Activated naive CD4-positive, alpha-beta T cell treated with anti-CD3 and anti-CD28 coated beads for 36 hours (primary cell): ENCODE measurements at regions not wholly inside any gene's neighbourhood (a gene's known extent, or its start where the extent isn't known, plus 50 kb on each side); places are given as distances from the start of the nearest gene placed in this dataset.
"Not testable (repeated sequence)": the region's sequence is repeated elsewhere in the genome, so short reads cannot be mapped to it uniquely, and the experiment has no call there.

Experiments
- CTCF ChIA-PET: fragments of 350-600 bp; sonication (Branson Sonifier 250); formaldehyde crosslinking; loops from one replicate; lab custom pipeline; 2021; ENCODE audit warnings: antibody characterized with exemption; lab: Charles Lee
- DNase-seq: peaks from one replicate; pipeline ENCODE4 v3.0.0-alpha.2; 2020
- H3K27ac Mint-ChIP-seq: one replicate; pipeline ENCODE4 v1.8.0; 2021; ENCODE audit warnings: mild to moderate bottlenecking, mixed read lengths
- H3K27me3 Mint-ChIP-seq: one replicate; pipeline ENCODE4 v1.8.0; 2021; ENCODE audit warnings: low read depth, mixed read lengths
- H3K36me3 Mint-ChIP-seq: one replicate; pipeline ENCODE4 v1.8.0; 2021; ENCODE audit warnings: low read depth, mixed read lengths
- H3K4me1 Mint-ChIP-seq: one replicate; pipeline ENCODE4 v1.8.0; 2021; ENCODE audit warnings: low read depth, mixed read lengths
- H3K4me3 Mint-ChIP-seq: one replicate; pipeline ENCODE4 v1.8.0; 2021; ENCODE audit warnings: mild to moderate bottlenecking, moderate library complexity, mixed read lengths
- H3K9me3 Mint-ChIP-seq: one replicate; pipeline ENCODE4 v1.8.0; 2021; ENCODE audit warnings: mixed read lengths
- intact Hi-C: fragments of 100-400 bp; cut with micrococcal nuclease; formaldehyde crosslinking; loops from one replicate; pipeline ENCODE4 v1.15.1; 2023

- Mint-ChIP-seq H3K4me3 (no peak overlapping the region), H3K27me3 (peaks cover 11% of the 10 kb centered on the region), H3K27ac (no peak overlapping the region), H3K4me1 (no peaks in the 10 kb centered on the region), H3K36me3 (no peaks in the 10 kb centered on the region), H3K9me3 (no peaks in the 10 kb centered on the region)
- intact Hi-C loops: no loop called here
- CTCF ChIA-PET: no interaction called here
- no peak for DNase-seq
These were observed 104.1 kb upstream of the LSM6 start for GRCh38 chr4:146071390-146071789.

GRCh38 chr4:146063143-146063542 is 112.4 kb upstream of the LSM6 start:
- H3K27me3 Mint-ChIP-seq: peaks cover 16% of the 10 kb centered on the region
- DNase-seq: no peak
- no peaks in the 10 kb centered on the region for H3K9me3 Mint-ChIP-seq
- no peaks in the 10 kb centered on the region for H3K36me3 Mint-ChIP-seq
- intact Hi-C loops: no loop called here
- H3K27ac Mint-ChIP-seq: no peak overlapping the region
- CTCF ChIA-PET: no interaction called here
- H3K4me1 Mint-ChIP-seq: no peaks in the 10 kb centered on the region
- H3K4me3 Mint-ChIP-seq: no peak overlapping the region

- CTCF ChIA-PET: no interaction called here
- Mint-ChIP-seq H3K4me3 (no peak overlapping the region), H3K4me1 (no peaks in the 10 kb centered on the region), H3K36me3 (no peaks in the 10 kb centered on the region), H3K9me3 (no peaks in the 10 kb centered on the region), H3K27ac (no peak overlapping the region), H3K27me3 (peaks cover 16% of the 10 kb centered on the region)
- intact Hi-C loops: no loop called here
- DNase-seq: no peak
These were observed 113.2 kb upstream of the LSM6 start for GRCh38 chr4:146062340-146062739.

- Mint-ChIP-seq H3K27ac (no peak overlapping the region), H3K36me3 (no peaks in the 10 kb centered on the region), H3K27me3 (peaks cover 16% of the 10 kb centered on the region), H3K9me3 (no peaks in the 10 kb centered on the region), H3K4me3 (no peak overlapping the region), H3K4me1 (no peaks in the 10 kb centered on the region)
- intact Hi-C loops: no loop called here
- CTCF ChIA-PET: no interaction called here
- no peak for DNase-seq
These were observed 113.7 kb upstream of the LSM6 start for GRCh38 chr4:146061610-146062334.

GRCh38 chr4:146059865-146060264 is 115.7 kb upstream of the LSM6 start:
- CTCF ChIA-PET: interaction anchor here (0.6 kb wide), 1 partner anchor 503 kb away, joined by 3 read pairs; no protein-coding TSS in a partner anchor
- H3K4me3 Mint-ChIP-seq: no peak overlapping the region
- DNase-seq: peak; percentile 7
- no peaks in the 10 kb centered on the region for H3K36me3 Mint-ChIP-seq
- H3K9me3 Mint-ChIP-seq: no peaks in the 10 kb centered on the region
- H3K4me1 Mint-ChIP-seq: no peaks in the 10 kb centered on the region
- no peak overlapping the region for H3K27ac Mint-ChIP-seq
- intact Hi-C loops: no loop called here
- H3K27me3 Mint-ChIP-seq: peaks cover 22% of the 10 kb centered on the region

GRCh38 chr4:146059151-146059550 is 116.4 kb upstream of the LSM6 start:
- no peaks in the 10 kb centered on the region for H3K4me1 Mint-ChIP-seq
- H3K9me3 Mint-ChIP-seq: no peaks in the 10 kb centered on the region
- no peak for DNase-seq
- intact Hi-C loops: no loop called here
- no peaks in the 10 kb centered on the region for H3K36me3 Mint-ChIP-seq
- no peak overlapping the region for H3K27ac Mint-ChIP-seq
- peaks cover 18% of the 10 kb centered on the region for H3K27me3 Mint-ChIP-seq
- CTCF ChIA-PET: interaction anchor here (0.6 kb wide), 1 partner anchor 502 kb away, joined by 3 read pairs; no protein-coding TSS in a partner anchor
- no peak overlapping the region for H3K4me3 Mint-ChIP-seq

- intact Hi-C loops: no loop called here
- CTCF ChIA-PET: no interaction called here
- Mint-ChIP-seq H3K4me1 (no peaks in the 10 kb centered on the region), H3K36me3 (no peaks in the 10 kb centered on the region), H3K4me3 (no peak overlapping the region), H3K27ac (no peak overlapping the region), H3K9me3 (no peaks in the 10 kb centered on the region), H3K27me3 (peaks cover 17% of the 10 kb centered on the region)
- DNase-seq: no peak
These were observed 117.0 kb upstream of the LSM6 start for GRCh38 chr4:146058531-146058930.

GRCh38 chr4:146054676-146055075 is 116.1 kb upstream of the ZNF827 start:
- Mint-ChIP-seq H3K4me3 (no peak overlapping the region), H3K9me3 (no peaks in the 10 kb centered on the region), H3K4me1 (no peaks in the 10 kb centered on the region), H3K27ac (no peak overlapping the region), H3K36me3 (no peaks in the 10 kb centered on the region), H3K27me3 (peaks cover 6% of the 10 kb centered on the region)
- intact Hi-C loops: no loop called here
- CTCF ChIA-PET: no interaction called here
- DNase-seq: no peak

- H3K4me1 Mint-ChIP-seq: no peaks in the 10 kb centered on the region
- peaks cover 6% of the 10 kb centered on the region for H3K27me3 Mint-ChIP-seq
- H3K36me3 Mint-ChIP-seq: no peaks in the 10 kb centered on the region
- no peak overlapping the region for H3K27ac Mint-ChIP-seq
- no peak overlapping the region for H3K4me3 Mint-ChIP-seq
- no peak for DNase-seq
- CTCF ChIA-PET: no interaction called here
- intact Hi-C loops: no loop called here
- H3K9me3 Mint-ChIP-seq: no peaks in the 10 kb centered on the region
These were observed 115.3 kb upstream of the ZNF827 start for GRCh38 chr4:146053891-146054290.

- H3K27me3 Mint-ChIP-seq: peaks cover 12% of the 10 kb centered on the region
- H3K9me3 Mint-ChIP-seq: no peaks in the 10 kb centered on the region
- no peak overlapping the region for H3K27ac Mint-ChIP-seq
- intact Hi-C loops: no loop called here
- H3K36me3 Mint-ChIP-seq: no peaks in the 10 kb centered on the region
- CTCF ChIA-PET: interaction anchor here (1.3 kb wide), 1 partner anchor 9 kb away, joined by 3 read pairs; no protein-coding TSS in a partner anchor
- H3K4me1 Mint-ChIP-seq: no peaks in the 10 kb centered on the region
- no peak overlapping the region for H3K4me3 Mint-ChIP-seq
- no peak for DNase-seq
These were observed 113.2 kb upstream of the ZNF827 start for GRCh38 chr4:146051728-146052391.

- Mint-ChIP-seq H3K4me3 (no peak overlapping the region), H3K27ac (no peak overlapping the region), H3K27me3 (peaks cover 18% of the 10 kb centered on the region), H3K36me3 (no peaks in the 10 kb centered on the region), H3K4me1 (no peaks in the 10 kb centered on the region), H3K9me3 (no peaks in the 10 kb centered on the region)
- DNase-seq: no peak
- CTCF ChIA-PET: interaction anchor here (1.3 kb wide), 1 partner anchor 9 kb away, joined by 3 read pairs; no protein-coding TSS in a partner anchor
- intact Hi-C loops: no loop called here
These were observed 112.6 kb upstream of the ZNF827 start for GRCh38 chr4:146051223-146051622.

- Mint-ChIP-seq H3K36me3 (no peaks in the 10 kb centered on the region), H3K4me1 (no peaks in the 10 kb centered on the region), H3K4me3 (no peak overlapping the region), H3K9me3 (no peaks in the 10 kb centered on the region), H3K27me3 (peaks cover 17% of the 10 kb centered on the region), H3K27ac (no peak overlapping the region)
- DNase-seq: no peak
- CTCF ChIA-PET: no interaction called here
- intact Hi-C loops: no loop called here
These were observed 111.2 kb upstream of the ZNF827 start for GRCh38 chr4:146049802-146050201.

- H3K4me3 Mint-ChIP-seq, DNase-seq, intact Hi-C loops, H3K27ac Mint-ChIP-seq, H3K9me3 Mint-ChIP-seq, H3K4me1 Mint-ChIP-seq, H3K36me3 Mint-ChIP-seq: not testable (repeated sequence)
- CTCF ChIA-PET: interaction anchor here (1.2 kb wide), 1 partner anchor 10 kb away, joined by 3 read pairs; no protein-coding TSS in a partner anchor
- peaks cover 17% of the 10 kb centered on the region for H3K27me3 Mint-ChIP-seq
These were observed 109.1 kb upstream of the ZNF827 start for GRCh38 chr4:146047768-146048167.
